NCI-H146 (cell line): ENCODE measurements at regions not wholly inside any gene's neighbourhood (a gene's known extent, or its start where the extent isn't known, plus 50 kb on each side); places are given as distances from the start of the nearest gene placed in this dataset.

ENCODE experiments used
- DNase-seq: peaks from one replicate; lab custom pipeline; 2025; lab: John Stamatoyannopoulos, UW

DNA sequence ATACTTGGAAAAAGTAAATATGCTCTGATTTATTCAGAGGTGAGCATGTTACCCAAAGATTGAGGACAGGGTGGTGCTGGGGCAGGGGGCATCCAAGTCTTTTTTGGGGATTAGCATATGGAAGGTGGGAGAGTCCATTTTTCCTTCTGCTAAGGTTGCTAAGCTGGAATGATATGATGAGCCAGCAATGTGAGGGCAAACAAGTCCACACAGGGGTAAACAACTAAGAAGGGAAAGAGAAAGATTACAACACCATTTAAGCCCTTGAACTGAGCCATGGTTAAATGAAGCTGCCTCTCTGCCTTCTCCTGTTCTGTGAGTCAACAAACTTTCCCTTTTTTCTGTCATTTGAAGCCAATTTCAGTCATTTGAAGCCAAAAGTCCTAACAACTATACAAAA is 89.0 kb downstream of the RPL22L1 start:
- DNase-seq, result no peak

GRCh38 chr3:170780471-170780870 is 89.5 kb downstream of the RPL22L1 start:
- DNase-seq, result no peak

DNA sequence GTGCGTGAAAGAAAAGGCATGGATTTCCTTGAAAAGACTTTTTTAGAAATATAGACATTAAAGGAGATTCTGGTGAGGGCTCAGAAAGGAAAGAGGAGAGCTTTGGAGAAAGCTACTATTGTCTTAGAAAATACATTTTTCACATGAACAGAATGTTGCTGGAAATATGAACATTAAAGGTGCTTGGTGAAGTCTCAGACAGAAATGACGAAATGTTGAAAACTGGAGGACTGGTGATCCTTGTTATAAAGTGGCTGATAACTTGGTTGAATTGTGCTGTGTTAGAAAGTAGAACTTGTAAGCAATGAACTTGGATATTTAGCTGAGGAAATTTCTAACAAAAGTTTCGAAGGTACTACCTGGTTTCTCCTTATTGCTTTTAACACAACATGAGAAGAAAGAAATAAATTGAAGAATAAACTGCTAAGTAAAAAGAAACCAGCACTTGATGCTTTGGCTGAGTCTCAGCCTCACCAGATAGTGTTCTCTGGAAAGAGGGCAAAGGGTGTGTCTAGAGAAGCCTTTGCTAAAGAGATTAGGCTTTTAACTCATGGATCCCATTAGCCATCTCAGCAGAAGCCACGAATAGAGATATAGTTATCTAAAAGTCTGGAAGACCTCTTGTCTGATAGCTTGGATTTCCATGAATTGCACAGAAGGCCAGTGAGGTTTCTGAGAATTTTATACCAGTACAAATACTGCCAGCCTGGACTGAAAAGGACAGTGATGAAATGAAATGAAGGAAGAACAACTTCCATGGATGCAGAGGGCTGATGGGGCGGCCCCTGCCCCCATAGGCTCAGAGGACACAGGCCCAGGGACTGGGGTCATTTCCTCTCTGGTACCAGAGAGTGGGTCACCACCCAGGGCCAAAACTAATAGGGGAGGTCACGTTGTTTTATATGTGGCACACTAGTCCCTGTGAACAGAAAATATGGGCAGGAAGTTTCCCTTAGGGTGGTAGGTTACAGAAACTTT is 91.5 kb downstream of the RPL22L1 start:
- DNase-seq, result no peak

DNA sequence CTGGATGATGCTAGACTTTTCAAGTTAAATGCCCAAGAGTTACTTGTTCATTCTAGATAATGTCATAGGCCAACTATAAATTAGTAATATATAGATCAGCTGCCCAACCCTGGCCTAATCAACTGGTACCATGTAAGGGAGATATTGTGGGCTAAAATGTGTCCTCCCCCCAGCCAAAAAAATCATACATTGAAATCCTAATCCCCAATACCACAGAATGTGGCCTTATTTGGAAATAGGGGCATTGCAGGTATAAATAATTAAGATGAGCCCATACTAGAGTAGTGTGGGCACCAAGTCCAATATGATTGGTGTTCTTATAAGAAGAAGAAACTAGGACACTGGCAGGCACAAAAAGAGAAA is 92.5 kb downstream of the RPL22L1 start:
- DNase-seq, result no peak

DNA sequence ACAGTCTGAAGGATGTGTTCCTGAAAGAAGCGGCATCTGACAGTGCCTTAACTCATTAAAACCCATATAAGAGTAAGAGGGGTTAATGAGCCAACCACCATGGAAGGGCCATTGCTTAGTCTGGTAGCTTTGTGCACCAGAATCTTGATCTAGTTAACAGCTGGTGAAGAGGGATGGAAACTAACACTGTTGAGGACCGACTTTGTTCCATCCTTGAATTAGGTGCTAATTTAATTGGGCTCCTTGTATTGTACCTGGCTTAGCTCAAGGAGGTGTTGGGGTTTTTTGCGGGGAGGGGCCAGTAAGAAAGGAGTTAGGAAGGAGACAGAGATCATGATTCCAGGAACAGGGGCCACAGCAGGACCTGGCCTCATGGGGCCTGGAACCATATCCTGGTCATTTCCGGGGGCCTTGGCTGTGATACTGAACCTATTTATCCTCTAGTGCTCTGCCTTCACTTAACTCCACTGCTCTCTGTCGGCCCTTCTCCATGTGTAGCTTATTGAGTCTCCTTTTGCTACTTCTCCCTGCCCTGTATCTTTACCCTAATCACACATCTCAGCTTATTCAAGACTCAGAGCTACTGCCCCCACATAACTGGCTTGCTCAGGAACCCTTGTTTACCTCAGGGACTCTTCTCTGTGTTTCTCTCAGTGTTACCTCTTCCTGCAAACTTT is 93.0 kb downstream of the RPL22L1 start:
- DNase-seq, result no peak

DNA sequence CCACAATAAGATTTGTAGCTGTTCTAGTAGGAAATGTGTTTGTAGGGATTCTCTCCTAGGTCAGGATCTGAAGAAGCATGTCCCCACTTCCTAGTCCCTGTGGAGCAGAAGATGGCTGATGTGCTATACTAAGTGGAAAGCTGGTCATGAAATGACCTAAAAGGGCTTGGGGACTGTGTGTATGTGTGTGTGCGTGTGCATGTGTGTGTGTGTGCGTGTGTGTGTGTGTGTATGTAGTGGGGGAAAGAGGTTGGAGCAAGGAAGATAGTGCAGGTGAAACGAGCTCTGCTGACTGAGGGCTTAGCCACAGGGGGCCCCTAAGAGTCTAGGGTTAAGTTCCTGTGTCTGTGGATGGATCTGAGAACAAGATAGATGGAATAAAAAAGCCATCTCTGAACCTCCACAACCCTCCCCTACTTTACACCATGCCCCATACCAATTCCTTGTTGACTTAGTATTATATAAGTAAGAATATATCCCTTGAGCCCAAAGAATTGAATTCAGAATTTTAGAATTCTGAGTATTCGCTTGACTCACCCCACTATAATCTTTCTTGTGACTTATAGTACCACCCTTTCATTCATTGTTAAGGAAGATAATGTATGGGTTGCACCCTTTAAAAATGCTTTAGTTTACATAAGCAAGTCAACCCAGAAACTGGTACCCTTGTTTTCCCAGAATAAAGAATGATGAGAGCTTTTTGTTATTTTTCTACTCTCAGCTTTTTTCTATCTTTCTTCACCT is 96.1 kb downstream of the RPL22L1 start:
- no peak for DNase-seq

DNA sequence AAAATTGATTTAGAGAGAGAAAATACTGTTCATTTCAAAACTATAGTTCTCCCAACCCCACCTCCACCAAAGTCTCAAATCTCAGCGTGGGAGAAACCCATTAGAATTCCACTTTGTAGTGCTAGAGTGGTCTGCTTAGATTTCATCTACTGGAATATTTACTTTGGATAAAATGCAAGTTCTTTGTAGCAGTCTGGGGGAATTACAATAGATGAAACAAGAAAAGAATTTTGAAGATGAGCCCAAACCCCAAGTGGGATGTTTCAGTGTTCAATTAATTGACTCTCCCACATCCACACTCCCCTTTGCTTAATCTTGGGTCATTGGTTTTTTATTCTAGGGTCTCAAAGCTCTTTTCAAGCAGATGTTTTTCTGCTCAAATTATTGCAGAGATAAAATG is 97.8 kb downstream of the RPL22L1 start:
- DNase-seq, result no peak

- DNase-seq, result no peak
These were observed 101.6 kb downstream of the RPL22L1 start for GRCh38 chr3:170768334-170768801.

GRCh38 chr3:170767576-170767941 is 102.4 kb downstream of the RPL22L1 start:
- no peak for DNase-seq

DNA sequence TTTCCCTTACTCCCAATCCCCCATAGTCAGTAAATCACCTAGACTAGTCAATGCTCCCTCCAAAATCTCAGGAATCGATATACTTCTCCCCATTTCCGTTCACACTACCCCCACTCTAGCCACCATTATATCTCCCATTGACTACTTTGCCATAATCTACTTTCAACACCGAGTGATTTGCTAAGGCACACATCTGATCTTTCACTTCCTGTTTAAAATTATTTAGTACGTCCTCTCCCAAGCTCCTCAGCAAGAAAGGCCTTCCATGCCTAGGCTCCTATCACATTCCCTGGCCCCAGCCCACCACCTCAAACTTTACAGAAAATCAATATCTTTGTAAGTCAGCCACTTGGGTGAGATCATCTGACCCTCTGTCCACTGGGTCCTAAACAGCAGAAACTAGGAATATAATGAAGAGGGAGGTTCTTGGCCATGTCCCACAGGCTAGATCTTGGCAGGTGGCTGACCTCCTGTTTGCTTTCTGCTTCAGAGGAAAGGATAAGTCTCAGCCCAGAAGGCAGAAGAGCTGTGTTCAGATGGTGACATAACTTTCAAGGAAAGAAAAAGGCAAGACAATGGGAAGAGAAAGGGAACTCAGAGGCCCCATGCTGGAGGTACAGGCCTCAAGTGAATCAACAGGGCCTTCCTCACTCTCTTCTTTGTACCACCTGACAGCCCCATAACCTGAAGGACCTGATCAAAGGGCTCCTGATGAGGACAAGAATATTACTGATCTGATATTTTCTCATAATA is 103.0 kb downstream of the RPL22L1 start:
- DNase-seq, result no peak

- no peak for DNase-seq
These were observed 103.7 kb downstream of the RPL22L1 start for GRCh38 chr3:170766253-170766652.

- no peak for DNase-seq
These were observed 104.4 kb downstream of the RPL22L1 start for GRCh38 chr3:170765419-170766078.

- DNase-seq, result no peak
These were observed 106.0 kb downstream of the RPL22L1 start for GRCh38 chr3:170764017-170764416.

- no peak for DNase-seq
These were observed 107.9 kb downstream of the RPL22L1 start for GRCh38 chr3:170762064-170762463.

DNA sequence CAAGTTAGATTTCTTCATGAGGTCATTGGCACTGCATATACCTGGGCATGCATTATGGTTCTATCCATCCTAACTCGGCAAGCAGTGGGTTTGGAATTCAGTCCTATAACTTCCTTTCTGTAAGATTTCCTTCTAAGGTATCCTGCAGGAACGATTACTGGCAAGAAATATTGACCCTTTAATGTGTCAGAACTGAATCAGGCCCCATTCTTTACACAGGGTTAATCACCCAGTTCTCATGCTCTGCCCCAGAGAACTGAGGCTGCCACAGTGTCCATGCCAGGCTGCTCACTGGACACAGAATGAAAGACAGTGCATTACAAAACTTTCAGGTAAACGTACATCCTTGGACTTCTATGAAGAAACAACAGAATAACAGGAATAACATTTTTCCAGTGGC is 108.9 kb downstream of the RPL22L1 start:
- no peak for DNase-seq

- DNase-seq, result no peak
These were observed 109.8 kb downstream of the RPL22L1 start for GRCh38 chr3:170760174-170760526.

DNA sequence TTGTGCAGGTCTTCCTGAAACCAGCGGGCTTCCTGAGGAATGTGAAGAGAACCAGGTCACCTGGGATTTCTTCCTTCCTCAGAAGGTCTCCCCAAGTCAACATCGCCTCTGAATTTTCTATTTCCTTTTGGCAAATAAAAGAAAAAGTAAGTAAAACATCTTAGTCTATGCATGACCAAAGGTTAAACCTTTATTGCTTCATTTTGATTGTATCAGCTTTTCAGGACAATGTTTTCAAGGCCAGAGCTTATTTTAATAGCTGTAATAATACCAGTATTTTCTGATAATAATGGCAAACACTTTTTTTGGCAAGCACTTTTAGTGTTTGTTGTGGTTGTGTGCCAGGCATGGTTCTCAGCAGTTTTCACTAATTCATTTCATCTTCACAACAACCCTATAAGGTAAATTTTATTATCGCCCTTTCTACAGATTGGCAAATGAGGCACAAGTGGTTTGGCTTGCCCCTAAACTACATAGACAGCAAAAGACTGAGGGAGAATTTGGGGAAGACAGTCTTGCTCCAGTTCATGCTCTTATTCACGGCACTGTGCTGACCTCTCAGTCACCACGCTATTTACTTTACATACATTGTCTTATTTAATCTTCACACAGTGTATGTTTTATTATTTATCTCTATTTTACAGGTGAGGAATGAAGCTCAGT is 110.4 kb downstream of the RPL22L1 start:
- DNase-seq, result no peak

GRCh38 chr3:170757038-170757437 is 113.0 kb downstream of the RPL22L1 start:
- DNase-seq, result no peak

DNA sequence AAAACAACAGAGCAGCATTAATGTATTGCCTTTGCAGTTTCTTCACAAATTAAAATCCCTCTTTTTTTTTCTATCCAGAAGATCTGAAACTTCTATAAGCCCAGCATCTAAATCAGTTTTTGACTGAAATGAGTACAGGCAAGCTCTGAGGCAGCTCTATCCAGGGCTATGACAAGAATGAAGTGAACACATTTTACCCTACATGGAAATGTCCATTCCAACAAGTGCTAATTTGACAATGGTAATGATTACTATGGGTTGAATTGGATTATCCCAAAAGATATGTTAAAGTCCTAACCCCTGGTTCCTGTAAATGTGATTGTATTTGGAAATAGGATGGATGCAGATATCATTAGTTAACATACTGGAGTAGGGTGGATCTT is 115.7 kb downstream of the RPL22L1 start:
- no peak for DNase-seq

- no peak for DNase-seq
These were observed 116.3 kb downstream of the RPL22L1 start for GRCh38 chr3:170753421-170754310.
